Lower leg skin (tissue), 3 donors: ENCODE measurements at regions not wholly inside any gene's neighbourhood (a gene's known extent, or its start where the extent isn't known, plus 50 kb on each side); places are given as distances from the start of the nearest gene placed in this dataset.

Experiments
- POLR2A ChIP-seq, 2 donors: fragments of 450-650 bp; IDR thresholded peaks; one replicate each; pipeline ENCODE4 v1.6.1; 2016 to 2017; ENCODE audit warnings: antibody characterized with exemption in 2 of 2, mild to moderate bottlenecking in 1 of 2, moderate library complexity in 1 of 2
- TF ChIP-seq, protein P1 (sequence below), 3 donors: fragments of 450-650 bp; IDR thresholded peaks; one replicate each; pipeline ENCODE4 v1.5.1; 2016; ENCODE audit warnings: antibody characterized with exemption in 3 of 3, mild to moderate bottlenecking in 3 of 3, moderate library complexity in 2 of 3

DNA sequence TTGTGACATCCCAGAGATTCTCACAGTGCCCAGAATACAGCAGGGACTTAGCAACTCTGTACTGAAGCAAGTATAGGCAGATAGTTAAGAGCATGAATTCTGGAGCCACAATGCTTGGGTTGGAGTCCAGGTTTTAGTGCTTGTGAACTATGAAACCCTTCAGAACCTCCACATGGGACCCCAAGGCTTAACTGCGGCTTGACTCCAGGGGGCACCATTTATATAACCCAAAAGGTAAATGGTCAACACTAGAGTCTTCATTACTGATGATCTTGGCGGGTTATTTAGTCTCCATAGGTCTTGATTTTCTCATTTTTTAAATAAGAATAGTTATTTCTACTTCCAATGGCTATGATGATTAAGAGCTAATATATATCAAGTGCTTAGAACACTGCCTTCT is 390.3 kb downstream of the TAF11L14 start:
- TF ChIP-seq, protein P1, sequence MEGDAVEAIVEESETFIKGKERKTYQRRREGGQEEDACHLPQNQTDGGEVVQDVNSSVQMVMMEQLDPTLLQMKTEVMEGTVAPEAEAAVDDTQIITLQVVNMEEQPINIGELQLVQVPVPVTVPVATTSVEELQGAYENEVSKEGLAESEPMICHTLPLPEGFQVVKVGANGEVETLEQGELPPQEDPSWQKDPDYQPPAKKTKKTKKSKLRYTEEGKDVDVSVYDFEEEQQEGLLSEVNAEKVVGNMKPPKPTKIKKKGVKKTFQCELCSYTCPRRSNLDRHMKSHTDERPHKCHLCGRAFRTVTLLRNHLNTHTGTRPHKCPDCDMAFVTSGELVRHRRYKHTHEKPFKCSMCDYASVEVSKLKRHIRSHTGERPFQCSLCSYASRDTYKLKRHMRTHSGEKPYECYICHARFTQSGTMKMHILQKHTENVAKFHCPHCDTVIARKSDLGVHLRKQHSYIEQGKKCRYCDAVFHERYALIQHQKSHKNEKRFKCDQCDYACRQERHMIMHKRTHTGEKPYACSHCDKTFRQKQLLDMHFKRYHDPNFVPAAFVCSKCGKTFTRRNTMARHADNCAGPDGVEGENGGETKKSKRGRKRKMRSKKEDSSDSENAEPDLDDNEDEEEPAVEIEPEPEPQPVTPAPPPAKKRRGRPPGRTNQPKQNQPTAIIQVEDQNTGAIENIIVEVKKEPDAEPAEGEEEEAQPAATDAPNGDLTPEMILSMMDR (IDR thresholded peaks at IDR 0.05): no peak
- TF ChIP-seq POLR2A (IDR thresholded peaks at IDR 0.05): no peak
